Breast epithelium (tissue), 4 donors: ENCODE measurements at regions not wholly inside any gene's neighbourhood (a gene's known extent, or its start where the extent isn't known, plus 50 kb on each side); places are given as distances from the start of the nearest gene placed in this dataset.

Source experiments
- DNase-seq, 2 donors: peaks; one replicate each; pipeline ENCODE4 v3.0.0-alpha.2; 2019; ENCODE audit warnings: low spot score in 2 of 2
- H3K27ac ChIP-seq, 2 donors: fragments of 200-600 bp; sonication (generic) in 1 of 2; one replicate each; pipeline ENCODE4 v1.5.1; 2016 to 2019; ENCODE audit warnings: mild to moderate bottlenecking in 1 of 2
- H3K27me3 ChIP-seq, 2 donors: fragments of 200-600 bp; sonication (generic) in 1 of 2; one replicate each; pipeline versions ENCODE4 v1.5.1 to v1.6.0; 2017 to 2019; ENCODE audit warnings: control low read depth in 1 of 2, mild to moderate bottlenecking in 1 of 2
- H3K36me3 ChIP-seq: fragments of 200-600 bp; one replicate; pipeline ENCODE4 v1.5.1; 2019
- H3K4me1 ChIP-seq, 2 donors: fragments of 200-600 bp; sonication (generic); one replicate each; pipeline ENCODE4 v1.5.1; 2016 to 2019; ENCODE audit warnings: control low read depth in 1 of 2
- H3K4me3 ChIP-seq, 3 donors: fragments of 200-600 bp; sonication (generic); 1 replicate in 2 of 3; 2 replicates in 1 of 3; pipeline ENCODE4 v1.5.1; 2016 to 2019; ENCODE audit warnings: mild to moderate bottlenecking in 3 of 3, moderate library complexity in 2 of 3
- H3K9me3 ChIP-seq, 2 donors: fragments of 200-600 bp; sonication (generic) in 1 of 2; one replicate each; pipeline ENCODE4 v1.5.1; 2016 to 2019; ENCODE audit warnings: control low read depth in 1 of 2
- POLR2A ChIP-seq: fragments of 450-650 bp; IDR thresholded peaks from one replicate; pipeline ENCODE4 v1.6.1; 2016; ENCODE audit warnings: antibody characterized with exemption, mild to moderate bottlenecking, moderate library complexity
- POLR2AphosphoS5 ChIP-seq, 3 donors: sonication (generic); formaldehyde crosslinking; IDR thresholded peaks; one replicate each; pipeline ENCODE4 v1.6.1; 2017; ENCODE audit warnings: antibody characterized with exemption in 3 of 3
- intact Hi-C: fragments of 100-400 bp; cut with DNase I; formaldehyde crosslinking; loops from one replicate; pipeline ENCODE4 v1.15.1; 2023; ENCODE audit warnings: low total_unique reads
- TF ChIP-seq, protein P1 (sequence below), 3 donors: fragments of 450-650 bp; IDR thresholded peaks; one replicate each; pipeline ENCODE4 v1.5.1; 2016 to 2017; ENCODE audit warnings: antibody characterized with exemption in 3 of 3, mild to moderate bottlenecking in 3 of 3, moderate library complexity in 3 of 3

DNA sequence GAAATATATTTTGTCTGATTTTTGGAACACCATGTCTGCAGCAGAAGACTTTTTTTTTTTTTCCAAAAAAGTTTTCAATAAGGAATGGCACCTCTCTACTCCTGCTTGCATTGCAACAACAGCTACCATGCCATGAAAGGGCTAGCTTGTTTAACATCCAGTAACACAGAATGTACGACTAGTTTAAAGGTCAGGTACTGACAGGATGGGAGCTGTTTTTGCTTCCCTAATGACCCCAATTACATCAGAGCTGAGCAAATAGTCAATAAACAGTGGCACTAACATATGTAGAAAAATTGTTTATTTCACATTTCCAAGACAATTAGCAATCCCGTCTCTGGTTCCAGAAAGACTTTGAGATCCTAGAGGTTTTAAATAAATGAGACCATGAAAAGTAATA is 693.8 kb downstream of the NR2F1-AS1 start:
- H3K4me1 ChIP-seq, result no peaks in the 10 kb centered on the region
- H3K36me3 ChIP-seq, result no peaks in the 10 kb centered on the region
- intact Hi-C loops, result no loop called here
- H3K4me3 ChIP-seq, result no peak overlapping the region
- no peak for TF ChIP-seq POLR2AphosphoS5 (IDR thresholded peaks at IDR 0.05)
- TF ChIP-seq POLR2A, result no peak
- TF ChIP-seq, protein P1, sequence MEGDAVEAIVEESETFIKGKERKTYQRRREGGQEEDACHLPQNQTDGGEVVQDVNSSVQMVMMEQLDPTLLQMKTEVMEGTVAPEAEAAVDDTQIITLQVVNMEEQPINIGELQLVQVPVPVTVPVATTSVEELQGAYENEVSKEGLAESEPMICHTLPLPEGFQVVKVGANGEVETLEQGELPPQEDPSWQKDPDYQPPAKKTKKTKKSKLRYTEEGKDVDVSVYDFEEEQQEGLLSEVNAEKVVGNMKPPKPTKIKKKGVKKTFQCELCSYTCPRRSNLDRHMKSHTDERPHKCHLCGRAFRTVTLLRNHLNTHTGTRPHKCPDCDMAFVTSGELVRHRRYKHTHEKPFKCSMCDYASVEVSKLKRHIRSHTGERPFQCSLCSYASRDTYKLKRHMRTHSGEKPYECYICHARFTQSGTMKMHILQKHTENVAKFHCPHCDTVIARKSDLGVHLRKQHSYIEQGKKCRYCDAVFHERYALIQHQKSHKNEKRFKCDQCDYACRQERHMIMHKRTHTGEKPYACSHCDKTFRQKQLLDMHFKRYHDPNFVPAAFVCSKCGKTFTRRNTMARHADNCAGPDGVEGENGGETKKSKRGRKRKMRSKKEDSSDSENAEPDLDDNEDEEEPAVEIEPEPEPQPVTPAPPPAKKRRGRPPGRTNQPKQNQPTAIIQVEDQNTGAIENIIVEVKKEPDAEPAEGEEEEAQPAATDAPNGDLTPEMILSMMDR (IDR thresholded peaks at IDR 0.05), result no peak
- no peak for DNase-seq
- H3K27ac ChIP-seq, result no peak overlapping the region
- no peaks in the 10 kb centered on the region for H3K27me3 ChIP-seq
- H3K9me3 ChIP-seq, result no peaks in the 10 kb centered on the region

DNA sequence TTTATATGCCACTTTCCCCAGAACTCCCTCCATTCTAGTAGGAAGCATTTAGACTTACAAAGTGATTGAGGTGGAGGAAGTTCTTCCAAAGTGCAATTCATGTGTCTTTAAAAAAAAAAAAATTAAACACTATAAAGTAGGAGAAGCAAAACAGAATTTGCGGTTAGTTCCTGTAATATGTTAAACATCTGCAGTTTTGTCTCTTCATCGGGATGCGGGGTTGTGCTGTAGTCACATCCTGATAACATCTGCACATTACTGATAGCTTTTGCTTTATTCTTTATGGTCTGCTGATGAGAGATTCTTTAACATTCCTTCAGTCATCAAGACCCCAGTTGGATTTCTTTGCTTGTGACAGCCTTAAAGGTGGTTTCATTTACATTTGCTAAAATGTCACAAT is 694.3 kb downstream of the NR2F1-AS1 start:
- Histone ChIP-seq H3K4me1 (no peaks in the 10 kb centered on the region), H3K9me3 (no peaks in the 10 kb centered on the region), H3K27me3 (no peaks in the 10 kb centered on the region), H3K4me3 (no peak overlapping the region), H3K36me3 (no peaks in the 10 kb centered on the region), H3K27ac (no peak overlapping the region)
- no peak for DNase-seq
- intact Hi-C loops, result no loop called here
- no peak for TF ChIP-seq POLR2AphosphoS5 (IDR thresholded peaks at IDR 0.05)
- TF ChIP-seq, protein P1 (IDR thresholded peaks at IDR 0.05), result no peak
- TF ChIP-seq POLR2A, result no peak

DNA sequence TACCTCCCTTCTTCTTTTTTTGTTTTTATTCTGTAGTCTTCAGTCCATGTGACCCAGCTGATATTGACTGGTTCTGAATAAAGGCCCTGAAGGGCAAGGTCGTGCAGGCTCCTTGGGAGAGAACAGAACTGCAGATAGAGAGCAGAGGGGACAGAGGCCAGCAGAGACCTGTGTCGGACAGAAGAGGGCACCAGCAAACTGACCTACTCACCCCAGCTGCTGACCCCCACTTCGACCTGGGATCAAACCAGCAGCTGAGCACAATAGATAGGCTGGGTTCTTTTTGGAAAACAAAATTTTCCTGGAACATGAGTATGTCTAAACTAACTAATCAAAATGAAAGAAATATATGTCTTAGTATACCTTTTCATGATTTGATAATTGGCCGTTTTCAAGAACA is 695.1 kb downstream of the NR2F1-AS1 start:
- Histone ChIP-seq H3K36me3 (no peaks in the 10 kb centered on the region), H3K4me3 (no peak overlapping the region), H3K9me3 (no peaks in the 10 kb centered on the region), H3K27me3 (no peaks in the 10 kb centered on the region), H3K4me1 (no peaks in the 10 kb centered on the region), H3K27ac (no peak overlapping the region)
- DNase-seq, result no peak
- TF ChIP-seq POLR2A (no peak), POLR2AphosphoS5 (IDR thresholded peaks at IDR 0.05) (no peak)
- TF ChIP-seq, protein P1 (IDR thresholded peaks at IDR 0.05), result no peak
- intact Hi-C loops, result no loop called here

DNA sequence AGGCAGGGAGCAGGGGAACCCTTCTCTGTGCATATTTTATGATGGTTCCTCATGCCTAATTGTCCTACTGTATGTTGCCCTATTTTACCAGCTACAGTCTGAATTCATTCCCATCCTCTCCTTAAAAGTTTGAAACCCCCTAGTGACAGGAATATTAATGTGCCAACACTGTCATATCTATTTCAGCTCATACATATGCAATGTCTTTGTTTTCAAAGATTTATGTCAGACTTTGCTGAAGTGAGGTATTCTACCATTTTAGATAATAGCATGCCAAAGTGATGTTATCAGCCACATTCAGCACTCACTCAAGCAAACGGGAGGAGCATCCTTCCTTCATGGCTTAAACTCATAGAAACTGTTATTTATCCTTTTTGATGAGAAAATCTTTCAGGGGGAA is 696.5 kb downstream of the NR2F1-AS1 start:
- Histone ChIP-seq H3K27me3 (no peaks in the 10 kb centered on the region), H3K4me1 (no peaks in the 10 kb centered on the region), H3K9me3 (no peaks in the 10 kb centered on the region), H3K27ac (no peak overlapping the region), H3K4me3 (no peak overlapping the region), H3K36me3 (no peaks in the 10 kb centered on the region)
- no peak for DNase-seq
- TF ChIP-seq POLR2AphosphoS5 (IDR thresholded peaks at IDR 0.05) (no peak), POLR2A (no peak)
- TF ChIP-seq, protein P1 (IDR thresholded peaks at IDR 0.05), result no peak
- intact Hi-C loops, result no loop called here

DNA sequence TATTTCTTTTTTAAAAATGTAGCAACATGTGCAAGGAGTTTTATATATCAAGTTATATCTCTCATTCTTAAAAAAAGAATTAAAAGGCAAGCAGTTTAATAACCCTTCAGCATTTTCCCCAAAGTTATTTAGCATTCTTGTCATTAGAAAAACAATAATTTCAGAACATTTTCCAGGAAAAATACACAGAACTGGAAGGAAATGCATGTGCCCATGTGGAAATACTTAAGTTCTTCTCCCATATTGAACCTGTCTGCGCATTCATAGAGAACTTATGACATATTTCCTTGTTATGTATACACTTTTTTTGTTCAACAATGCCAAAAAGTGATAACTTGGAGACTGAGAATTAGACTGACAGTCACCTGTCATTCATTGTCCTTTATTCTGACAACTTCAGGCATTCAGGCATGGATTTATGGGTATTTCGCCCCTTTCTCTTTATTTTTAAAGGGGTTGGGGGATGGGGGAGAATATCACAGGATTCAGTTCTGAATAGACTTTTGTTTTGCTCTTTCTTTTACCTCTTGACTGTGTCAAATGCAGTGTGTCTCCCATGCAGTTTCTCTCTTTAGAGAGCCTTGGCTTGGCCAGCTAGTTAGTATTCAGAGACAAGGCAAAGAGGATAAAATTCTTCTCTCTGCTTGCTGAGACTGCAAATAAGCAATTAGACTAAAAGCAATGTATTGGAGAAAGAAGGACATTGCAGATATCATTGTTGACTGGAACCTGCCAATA is 701.0 kb downstream of the NR2F1-AS1 start:
- peaks cover 0 to 7% of the 10 kb centered on the region in 2 donors for H3K9me3 ChIP-seq
- no peaks in the 10 kb centered on the region for H3K36me3 ChIP-seq
- no peaks in the 10 kb centered on the region for H3K4me1 ChIP-seq
- TF ChIP-seq, protein P1 (IDR thresholded peaks at IDR 0.05), result no peak
- TF ChIP-seq POLR2AphosphoS5 (IDR thresholded peaks at IDR 0.05), result no peak
- TF ChIP-seq POLR2A, result no peak
- no peak for DNase-seq
- no peak overlapping the region for H3K4me3 ChIP-seq
- H3K27ac ChIP-seq, result no peak overlapping the region
- H3K27me3 ChIP-seq, result no peaks in the 10 kb centered on the region
- intact Hi-C loops, result no loop called here
